ENCODE measurements at regions not wholly inside any gene's neighbourhood (a gene's known extent, or its start where the extent isn't known, plus 50 kb on each side); places are given as distances from the start of the nearest gene placed in this dataset.

GRCh38 chr2:7476371-7476770 lies 559.2 kb downstream of the RNF144A start:
- no peak overlapping the region for H3K4me3 ChIP-seq (ENCODE audit: low read depth, low read length)
- DNase-seq (ENCODE audit: low read depth), result no peak

- no peak overlapping the region for H3K4me3 ChIP-seq (ENCODE audit: low read depth, low read length)
- DNase-seq (ENCODE audit: low read depth), result no peak
Observed at GRCh38 chr2:7479603-7480002, 562.4 kb downstream of the RNF144A start.

- no peak for DNase-seq (ENCODE audit: low read depth)
- no peak overlapping the region for H3K4me3 ChIP-seq (ENCODE audit: low read depth, low read length)
Observed at GRCh38 chr2:7480431-7480830, 563.2 kb downstream of the RNF144A start.

GRCh38 chr2:7490672-7491071 lies 573.5 kb downstream of the RNF144A start:
- no peak for DNase-seq (ENCODE audit: low read depth)
- H3K4me3 ChIP-seq (ENCODE audit: low read depth, low read length), result no peak overlapping the region

- H3K4me3 ChIP-seq (ENCODE audit: low read depth, low read length), result no peak overlapping the region
- no peak for DNase-seq (ENCODE audit: low read depth)
Observed at GRCh38 chr2:7492719-7493118, 575.5 kb downstream of the RNF144A start.

- DNase-seq (ENCODE audit: low read depth), result no peak
- no peak overlapping the region for H3K4me3 ChIP-seq (ENCODE audit: low read depth, low read length)
Observed at GRCh38 chr2:7497178-7497577, 580.0 kb downstream of the RNF144A start.

- H3K4me3 ChIP-seq (ENCODE audit: low read depth, low read length), result no peak overlapping the region
- DNase-seq (ENCODE audit: low read depth), result no peak
Observed at GRCh38 chr2:7499018-7499417, 581.8 kb downstream of the RNF144A start.

GRCh38 chr2:7502336-7502735 lies 585.1 kb downstream of the RNF144A start:
- no peak overlapping the region for H3K4me3 ChIP-seq (ENCODE audit: low read depth, low read length)
- DNase-seq (ENCODE audit: low read depth), result no peak

GRCh38 chr2:7508296-7508943 lies 591.2 kb downstream of the RNF144A start:
- no peak overlapping the region for H3K4me3 ChIP-seq (ENCODE audit: low read depth, low read length)
- no peak for DNase-seq (ENCODE audit: low read depth)

GRCh38 chr2:7510353-7510752 lies 593.1 kb downstream of the RNF144A start:
- H3K4me3 ChIP-seq (ENCODE audit: low read depth, low read length), result no peak overlapping the region
- no peak for DNase-seq (ENCODE audit: low read depth)

- no peak for DNase-seq (ENCODE audit: low read depth)
- no peak overlapping the region for H3K4me3 ChIP-seq (ENCODE audit: low read depth, low read length)
Observed at GRCh38 chr2:7513834-7514233, 596.6 kb downstream of the RNF144A start.

- no peak overlapping the region for H3K4me3 ChIP-seq (ENCODE audit: low read depth, low read length)
- DNase-seq (ENCODE audit: low read depth), result no peak
Observed at GRCh38 chr2:7515327-7515726, 598.1 kb downstream of the RNF144A start.

- no peak for DNase-seq (ENCODE audit: low read depth)
Observed at GRCh38 chr2:7516484-7517063, 599.4 kb downstream of the RNF144A start.

GRCh38 chr2:7517088-7517487 lies 599.9 kb downstream of the RNF144A start:
- H3K4me3 ChIP-seq (ENCODE audit: low read depth, low read length), result no peak overlapping the region
- DNase-seq (ENCODE audit: low read depth), result peak; percentile 39

More at GRCh38 chr2:7516484-7517063, 599.4 kb downstream of the RNF144A start:
- H3K4me3 ChIP-seq (ENCODE audit: low read depth, low read length), result no peak overlapping the region

- no peak overlapping the region for H3K4me3 ChIP-seq (ENCODE audit: low read depth, low read length)
- DNase-seq (ENCODE audit: low read depth), result no peak
Observed at GRCh38 chr2:7517851-7518250, 600.6 kb downstream of the RNF144A start.

- H3K4me3 ChIP-seq (ENCODE audit: low read depth, low read length), result no peak overlapping the region
- no peak for DNase-seq (ENCODE audit: low read depth)
Observed at GRCh38 chr2:7523481-7524120, 606.4 kb downstream of the RNF144A start.

- DNase-seq (ENCODE audit: low read depth), result no peak
- no peak overlapping the region for H3K4me3 ChIP-seq (ENCODE audit: low read depth, low read length)
Observed at GRCh38 chr2:7524195-7524594, 607.0 kb downstream of the RNF144A start.

- H3K4me3 ChIP-seq (ENCODE audit: low read depth, low read length), result no peak overlapping the region
- no peak for DNase-seq (ENCODE audit: low read depth)
Observed at GRCh38 chr2:7525746-7526145, 608.5 kb downstream of the RNF144A start.

- no peak for DNase-seq (ENCODE audit: low read depth)
- no peak overlapping the region for H3K4me3 ChIP-seq (ENCODE audit: low read depth, low read length)
Observed at GRCh38 chr2:7527165-7527722, 610.0 kb downstream of the RNF144A start.

- no peak overlapping the region for H3K4me3 ChIP-seq (ENCODE audit: low read depth, low read length)
- no peak for DNase-seq (ENCODE audit: low read depth)
Observed at GRCh38 chr2:7530001-7530400, 612.8 kb downstream of the RNF144A start.

GRCh38 chr2:7539077-7539476 lies 621.9 kb downstream of the RNF144A start:
- no peak overlapping the region for H3K4me3 ChIP-seq (ENCODE audit: low read depth, low read length)
- DNase-seq (ENCODE audit: low read depth), result no peak

Measured in skeletal muscle cell (primary cell).